Activated CD4-positive, CD25-positive, alpha-beta regulatory T cell treated with anti-CD3 and anti-CD28 coated beads, Interleukin-2, amount 50 U/mL, for 72 hours (primary cell): ENCODE measurements at regions not wholly inside any gene's neighbourhood (a gene's known extent, or its start where the extent isn't known, plus 50 kb on each side); places are given as distances from the start of the nearest gene placed in this dataset.

Source experiments
- DNase-seq: peaks from one replicate; pipeline ENCODE4 v3.0.0; 2021

DNA sequence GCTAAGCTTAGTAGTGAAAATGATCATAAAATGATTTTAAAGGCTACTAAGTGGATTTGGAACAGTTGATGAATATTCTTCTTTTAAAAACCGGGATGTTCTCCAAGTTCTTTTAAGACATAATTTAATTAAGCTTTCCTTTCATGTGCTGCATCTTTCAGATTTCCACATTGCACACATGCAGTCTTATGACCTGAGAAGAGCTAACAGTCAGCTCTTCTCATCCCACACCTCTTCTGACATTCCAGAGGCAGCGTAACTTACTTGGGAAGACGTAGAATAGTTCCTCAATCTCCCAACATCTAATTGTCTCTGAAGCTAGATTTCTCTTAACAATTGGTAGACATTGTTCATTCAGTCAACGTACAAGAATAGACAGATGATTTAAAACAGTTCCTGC is 181.8 kb downstream of the SP3 start:
- no peak for DNase-seq

DNA sequence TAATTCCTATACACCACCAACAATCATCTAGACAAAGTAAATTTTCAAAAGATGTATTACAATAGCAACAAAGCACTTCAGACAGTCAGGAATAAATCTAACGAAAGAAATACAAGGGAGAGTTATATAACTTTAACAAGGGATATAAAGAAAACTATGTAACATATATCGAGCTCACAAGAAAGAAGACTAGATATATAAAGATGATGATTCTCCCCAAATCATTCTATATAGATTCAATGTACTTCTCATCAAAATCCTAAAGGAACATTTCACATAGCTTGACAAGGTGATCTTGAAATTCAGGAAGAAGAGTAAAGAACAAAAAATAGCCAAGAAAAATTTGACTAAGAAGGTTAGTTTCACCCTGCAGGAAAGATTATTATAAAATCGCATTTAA is 179.4 kb downstream of the SP3 start:
- DNase-seq: no peak

DNA sequence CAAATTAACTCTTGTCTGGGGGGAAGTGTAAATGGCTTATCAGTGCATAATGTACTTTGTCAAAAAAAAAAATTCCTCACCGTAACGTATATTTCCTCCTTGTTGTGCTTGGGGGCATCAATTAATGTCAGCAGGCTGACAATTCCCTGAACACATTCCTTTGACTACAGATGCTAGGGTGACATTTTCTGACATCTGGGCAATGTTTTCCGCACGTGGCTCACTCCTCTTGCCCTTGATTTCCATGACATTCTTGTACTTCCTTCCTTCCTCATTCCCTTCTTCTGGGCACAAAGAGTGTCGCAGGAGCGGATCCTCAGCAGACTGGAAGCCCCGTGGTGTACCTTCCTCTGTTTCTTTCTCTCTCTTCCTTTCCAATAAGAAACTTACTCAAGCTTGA is 173.7 kb downstream of the SP3 start:
- no peak for DNase-seq

DNA sequence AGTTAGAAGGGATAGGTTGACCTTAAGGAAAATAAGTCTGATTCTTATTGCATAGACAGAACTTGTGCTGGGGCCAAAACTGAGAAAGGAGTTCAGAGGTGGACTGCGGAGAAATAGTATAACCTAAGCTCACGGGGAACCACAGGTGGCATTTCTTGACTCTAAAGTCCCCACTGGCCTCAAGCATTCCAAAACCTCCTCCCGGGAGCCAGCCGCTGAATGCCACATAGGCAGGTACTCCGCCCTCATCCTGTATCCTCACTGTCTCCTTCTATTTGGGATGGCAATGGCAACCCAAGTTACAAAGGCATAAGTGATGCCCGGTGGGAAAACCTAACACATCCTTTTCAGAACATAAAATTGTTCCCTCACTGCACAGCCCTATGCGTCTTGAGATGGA is 173.0 kb downstream of the SP3 start:
- no peak for DNase-seq

DNA sequence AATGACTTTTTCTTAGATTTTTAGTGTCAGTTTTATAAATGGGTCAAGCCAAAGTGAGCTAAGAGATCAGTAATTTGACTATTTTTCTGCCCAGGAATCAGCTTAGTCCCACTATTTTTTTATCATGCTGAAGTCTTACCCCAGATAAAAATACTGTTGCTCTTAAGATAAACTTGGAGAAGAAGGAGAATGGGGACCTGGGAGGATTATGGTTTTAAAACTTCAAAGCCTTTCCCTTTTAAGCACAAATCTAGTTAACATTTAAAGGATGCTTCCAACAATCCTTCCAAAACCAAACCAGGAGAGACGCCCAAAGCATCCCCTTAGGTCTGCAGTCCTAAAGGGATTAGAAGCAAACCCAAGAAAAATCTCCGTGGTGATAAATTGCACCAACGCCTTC is 172.4 kb downstream of the SP3 start:
- no peak for DNase-seq

DNA sequence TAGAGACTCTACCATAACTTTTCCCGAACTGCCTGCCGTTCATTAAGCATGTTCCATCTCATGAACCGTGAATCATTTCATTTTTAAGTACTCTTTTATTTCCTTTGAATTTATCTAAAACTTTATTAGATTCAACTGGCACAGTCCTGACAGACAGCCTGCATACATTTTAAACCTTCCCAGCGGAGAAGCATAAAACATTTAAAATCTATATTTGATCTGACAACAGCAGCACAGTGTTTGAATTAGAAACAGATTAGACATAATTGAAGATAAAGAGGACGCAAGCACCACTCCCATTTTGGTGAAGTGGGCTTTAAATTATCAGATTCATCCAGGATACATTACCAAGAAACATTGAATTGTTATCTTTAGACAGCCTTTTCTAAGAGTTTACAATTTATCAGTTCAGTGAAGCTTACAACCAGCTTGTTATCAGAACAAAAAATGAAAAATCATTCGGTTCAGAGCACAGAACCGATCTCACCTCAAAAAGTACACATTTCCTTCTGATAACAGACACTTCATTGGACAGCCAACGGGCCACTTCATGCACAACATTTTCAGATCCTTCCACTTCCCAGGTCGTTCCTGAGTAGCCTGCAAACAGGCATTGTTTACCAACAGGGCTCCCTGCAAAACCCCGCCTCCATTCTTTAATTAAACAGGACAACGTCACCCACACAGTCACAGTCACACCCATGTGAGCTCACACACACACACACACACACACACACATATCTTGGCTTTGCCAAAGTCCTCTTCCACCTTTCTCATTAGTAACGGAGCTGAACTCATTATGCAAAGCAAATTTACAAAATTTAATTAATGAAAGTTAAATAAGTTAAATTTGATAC is 171.2 kb downstream of the SP3 start:
- DNase-seq: no peak

DNA sequence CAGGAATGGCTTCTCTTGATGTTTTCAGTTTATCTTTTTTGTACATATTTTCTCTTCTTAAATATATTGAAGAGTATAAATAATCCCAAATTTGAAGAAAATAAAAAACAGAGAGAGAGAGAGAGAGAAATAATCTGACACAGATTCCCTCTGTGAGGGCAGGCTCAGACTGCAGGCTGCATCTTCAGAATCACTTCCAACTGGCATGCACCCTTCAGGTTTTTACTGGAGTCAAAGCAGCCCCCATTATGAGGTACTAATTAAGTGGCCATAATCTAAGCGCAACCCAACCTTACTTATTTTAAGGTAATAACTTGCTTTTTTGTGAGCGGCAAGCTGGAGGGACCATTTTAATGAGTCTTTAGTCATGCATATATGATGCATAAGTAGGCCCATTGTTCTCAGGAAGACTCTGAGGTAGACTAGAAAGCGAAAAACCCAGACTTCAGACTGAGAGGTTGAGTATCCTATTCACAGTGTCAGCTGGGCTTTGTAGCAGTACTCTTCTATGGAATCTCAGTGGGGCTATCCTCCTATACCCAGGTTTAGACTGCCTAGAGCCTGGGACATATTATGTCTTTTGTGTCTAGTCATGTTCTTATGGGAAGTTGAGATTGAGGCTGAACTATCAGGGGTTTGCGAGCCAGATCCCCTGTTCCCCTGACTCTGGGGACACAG is 167.4 kb downstream of the SP3 start:
- DNase-seq: no peak

- DNase-seq: no peak
Observed at GRCh38 chr2:173802518-173802917, 162.7 kb downstream of the SP3 start.

GRCh38 chr2:173803449-173803848 is 161.7 kb downstream of the SP3 start:
- DNase-seq: no peak

- DNase-seq: no peak
Observed at GRCh38 chr2:173806761-173807160, 158.4 kb downstream of the SP3 start.

- no peak for DNase-seq
Observed at GRCh38 chr2:173808718-173809117, 156.5 kb downstream of the SP3 start.

DNA sequence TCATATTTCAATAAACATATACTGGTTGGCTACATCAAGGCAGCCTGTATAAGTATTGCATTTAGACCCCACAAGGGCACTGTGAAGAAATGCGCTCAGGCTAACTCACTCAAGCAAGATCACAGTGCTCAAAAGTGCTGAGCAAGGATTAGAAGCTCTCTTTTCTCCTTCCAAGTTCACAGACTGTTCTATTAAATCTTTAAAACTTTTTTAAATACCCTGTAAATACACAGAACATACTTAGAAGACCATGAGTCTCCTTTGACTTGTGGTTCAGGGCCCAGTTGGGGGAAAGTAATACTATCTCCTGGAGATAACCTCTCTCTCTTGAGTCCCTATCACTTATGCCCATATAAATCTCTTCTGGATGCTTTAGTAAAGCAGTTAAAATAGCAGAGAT is 152.9 kb downstream of the SP3 start:
- no peak for DNase-seq

- no peak for DNase-seq
Observed at GRCh38 chr2:173814306-173814705, 150.9 kb downstream of the SP3 start.

- DNase-seq: no peak
Observed at GRCh38 chr2:173815772-173816171, 149.4 kb downstream of the SP3 start.

DNA sequence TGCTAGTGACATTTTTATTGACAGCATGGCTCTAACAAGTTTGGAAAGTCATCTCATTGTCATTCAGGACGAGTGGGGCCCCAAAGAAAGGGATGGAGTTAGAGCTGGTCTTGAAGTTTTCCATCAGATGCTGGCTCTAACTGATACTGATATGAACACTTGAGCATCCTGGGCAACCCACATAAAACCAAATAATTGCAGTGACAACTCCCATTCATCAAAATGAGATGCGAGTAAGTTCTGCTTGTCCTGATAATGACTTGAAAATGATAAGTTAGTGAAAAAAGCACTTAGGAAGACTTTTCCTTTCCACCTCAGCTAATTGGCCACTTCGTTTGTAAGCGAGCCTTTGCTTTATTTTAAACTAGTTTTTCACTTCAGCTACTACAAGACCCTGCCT is 147.6 kb downstream of the SP3 start:
- DNase-seq: no peak

DNA sequence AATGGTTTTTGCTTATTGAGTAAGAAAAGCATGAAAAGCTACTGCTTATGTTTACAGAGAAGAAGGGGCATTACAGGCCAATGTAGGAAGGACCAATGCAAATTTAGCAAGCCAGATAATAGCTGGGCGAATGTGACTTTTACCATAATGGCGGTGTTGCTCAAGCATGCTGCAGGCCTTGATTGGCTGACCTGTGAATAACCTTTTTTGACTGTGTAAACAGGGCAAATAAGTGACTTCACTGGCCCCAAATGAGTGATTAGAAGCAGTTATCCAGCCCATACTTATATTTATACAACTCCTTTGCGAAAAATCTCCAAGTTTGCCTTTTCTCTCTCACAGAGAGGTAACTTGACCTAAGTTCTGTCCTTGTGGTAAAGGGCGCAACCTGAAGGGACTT is 146.9 kb downstream of the SP3 start:
- DNase-seq: no peak

DNA sequence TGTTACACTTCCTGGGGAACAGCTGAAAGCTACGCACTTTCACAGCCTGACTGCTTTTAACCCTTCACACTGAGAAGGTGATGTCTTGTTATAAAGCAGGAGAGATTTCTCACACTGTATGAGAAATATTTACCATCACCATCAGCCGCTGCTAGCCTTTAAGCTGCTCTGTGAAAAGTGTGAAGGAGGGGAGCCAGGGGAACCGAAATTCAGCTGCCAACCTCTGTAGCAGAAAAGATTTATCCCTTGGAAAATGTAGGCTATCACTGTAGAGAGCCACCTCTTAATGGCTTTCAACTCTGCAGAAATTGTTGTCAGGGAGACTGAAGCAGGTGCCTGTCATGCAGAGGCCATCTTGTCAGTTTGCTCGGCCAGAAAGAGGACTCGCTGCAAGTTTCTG is 145.3 kb downstream of the SP3 start:
- DNase-seq: no peak

DNA sequence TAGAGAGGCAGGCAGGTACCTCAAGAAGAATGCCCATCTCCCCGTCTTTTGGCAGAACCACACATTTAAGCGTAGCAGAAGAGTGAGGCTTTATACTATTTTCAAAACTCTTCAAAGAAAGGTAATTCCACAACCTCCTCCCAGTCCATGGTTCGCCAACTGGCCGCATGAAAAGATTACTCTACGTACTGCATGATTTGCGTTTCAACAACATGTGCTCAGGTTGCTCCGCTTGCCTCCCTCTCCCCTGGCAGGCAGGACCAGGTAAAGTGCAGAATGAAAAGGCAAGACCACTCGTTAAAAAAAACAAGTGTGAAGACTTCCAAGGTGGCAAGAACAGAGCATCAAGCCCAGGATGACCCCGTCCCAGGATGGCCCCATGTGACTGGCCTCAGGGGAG is 143.7 kb downstream of the SP3 start:
- DNase-seq: no peak

DNA sequence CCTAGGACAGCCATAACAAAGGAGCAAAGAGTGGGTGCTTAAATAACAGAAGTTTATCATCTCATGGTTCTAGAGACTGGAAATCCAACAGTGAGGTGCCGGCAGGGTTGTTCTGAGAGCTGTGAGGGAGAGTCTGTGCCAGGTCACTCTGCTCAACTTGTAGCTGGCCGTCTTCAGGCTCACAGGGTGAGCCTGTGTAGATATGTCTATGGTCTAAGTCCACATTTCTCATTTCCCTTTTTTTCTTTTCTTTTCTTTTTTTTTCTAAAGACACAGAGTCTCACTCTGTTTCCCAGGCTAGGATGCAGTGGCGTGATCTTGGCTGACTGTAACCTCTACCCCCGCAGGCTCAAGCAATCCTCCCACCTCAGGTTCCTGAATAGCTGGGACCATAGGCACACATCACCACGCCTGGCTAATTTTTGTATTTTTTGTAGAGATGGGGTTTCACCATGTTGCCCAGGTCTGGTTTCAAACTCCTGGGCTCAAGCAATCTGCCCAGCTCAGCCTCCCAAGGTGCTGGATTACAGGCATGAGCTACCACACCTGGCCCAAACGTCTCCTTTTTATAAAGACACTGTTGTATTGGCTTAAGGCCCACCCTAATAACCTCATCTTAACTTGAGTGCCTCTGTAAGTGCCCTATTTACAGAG is 142.2 kb downstream of the SP3 start:
- no peak for DNase-seq

DNA sequence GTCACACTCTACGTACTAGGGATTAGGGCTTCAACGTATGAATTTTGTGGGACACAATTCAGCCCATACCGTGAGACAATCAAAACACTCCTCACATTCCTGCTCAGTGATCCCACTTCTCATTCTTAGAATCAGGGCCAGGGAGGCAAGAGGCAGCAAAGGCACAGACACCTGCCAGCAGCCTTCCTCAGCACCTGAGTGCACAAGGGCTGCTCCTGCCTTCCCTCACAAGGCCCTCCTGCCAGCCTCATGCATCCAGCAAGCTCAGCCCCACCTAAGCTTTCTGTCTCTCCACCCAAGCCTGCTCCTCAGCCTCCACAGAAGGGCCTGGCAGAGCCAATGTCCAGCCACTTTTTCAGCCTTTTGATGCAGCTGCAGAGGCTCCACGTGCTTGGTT is 141.6 kb downstream of the SP3 start:
- DNase-seq: no peak

DNA sequence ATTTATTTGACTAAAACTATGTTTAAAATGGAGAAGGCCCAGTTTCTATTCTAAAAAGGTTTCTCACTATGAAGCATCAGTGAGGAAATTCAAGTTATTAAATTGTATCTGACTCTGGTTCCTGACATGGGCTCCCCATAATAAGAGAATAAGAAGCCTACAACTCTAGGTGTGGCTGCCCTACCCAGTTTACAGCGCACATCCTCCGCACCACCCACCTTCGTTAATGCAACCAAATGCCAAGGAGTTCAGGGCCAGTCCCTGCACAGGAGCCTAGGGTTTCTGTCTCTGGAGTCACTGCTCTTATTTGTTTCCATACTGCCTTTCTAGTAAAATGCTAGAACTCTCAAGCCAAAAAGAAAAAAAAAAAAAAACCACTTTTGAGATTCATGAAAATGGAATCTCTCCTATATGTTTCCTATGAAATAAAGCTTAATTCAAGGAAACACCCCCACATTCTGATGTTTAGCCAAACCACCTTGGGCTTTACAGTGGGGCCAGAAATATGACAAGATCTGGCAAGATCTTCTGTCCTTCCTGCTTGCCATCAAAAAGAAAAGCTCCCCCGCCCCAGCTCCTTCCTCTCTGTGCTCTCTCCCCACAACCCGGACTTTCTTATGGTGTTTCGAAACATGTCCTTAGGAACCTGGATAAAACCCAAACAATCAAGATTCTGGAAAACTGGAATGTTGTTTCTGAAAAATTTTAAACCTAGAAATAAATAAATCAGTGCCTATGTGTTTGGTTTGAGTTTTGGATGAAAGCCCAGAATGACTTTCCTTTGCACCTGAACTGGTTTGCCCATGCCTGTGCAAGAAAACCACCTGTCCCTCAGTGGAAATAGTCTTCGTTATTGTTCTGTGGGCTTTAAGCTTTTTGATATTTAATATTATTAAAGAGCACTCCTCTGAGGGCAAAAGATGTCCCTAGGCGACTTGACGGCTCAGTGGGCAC is 136.7 kb downstream of the SP3 start:
- DNase-seq: no peak

DNA sequence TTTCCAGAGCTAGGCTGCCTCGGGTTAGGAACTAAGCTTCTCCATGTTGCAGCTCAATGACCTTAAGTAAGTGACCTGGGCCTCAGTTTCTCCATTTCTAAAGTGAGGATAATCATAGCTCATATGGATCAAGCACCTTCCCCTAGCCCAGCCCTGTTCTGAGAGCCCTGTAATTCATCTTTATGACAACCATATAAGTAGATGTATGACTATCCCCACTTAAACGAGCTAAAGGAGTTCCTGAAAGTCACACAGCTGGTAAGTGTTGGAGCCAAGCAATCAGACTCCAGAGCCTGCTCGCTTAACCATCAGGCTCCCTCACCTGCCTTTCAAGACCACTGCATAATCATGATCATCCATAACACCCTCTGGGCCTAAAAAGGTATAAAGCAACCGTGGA is 135.4 kb downstream of the SP3 start:
- no peak for DNase-seq

DNA sequence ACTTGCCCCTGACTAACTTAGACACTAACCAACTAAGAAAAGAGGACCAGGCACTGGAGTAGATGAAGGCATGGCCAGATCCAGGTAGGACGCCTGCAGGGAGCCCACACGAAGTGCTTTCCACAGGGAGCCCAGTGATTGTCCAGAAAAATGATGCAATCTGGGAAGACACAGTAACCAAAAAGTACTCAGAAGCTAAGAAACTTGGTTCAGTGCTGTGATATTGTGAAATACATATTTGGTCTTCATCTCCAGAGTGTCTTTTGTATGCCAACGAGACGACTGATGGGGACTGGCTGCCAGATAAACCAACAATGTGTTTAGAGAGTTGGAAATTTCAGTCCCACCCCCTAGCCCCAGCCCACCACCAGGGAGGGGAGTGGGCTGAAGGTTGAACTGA is 135.0 kb downstream of the SP3 start:
- DNase-seq: no peak
